ENCODE measurements at regions not wholly inside any gene's neighbourhood (a gene's known extent, or its start where the extent isn't known, plus 50 kb on each side); places are given as distances from the start of the nearest gene placed in this dataset.
"Not testable (repeated sequence)": the region's sequence is repeated elsewhere in the genome, so short reads cannot be mapped to it uniquely, and the experiment has no call there.

DNA sequence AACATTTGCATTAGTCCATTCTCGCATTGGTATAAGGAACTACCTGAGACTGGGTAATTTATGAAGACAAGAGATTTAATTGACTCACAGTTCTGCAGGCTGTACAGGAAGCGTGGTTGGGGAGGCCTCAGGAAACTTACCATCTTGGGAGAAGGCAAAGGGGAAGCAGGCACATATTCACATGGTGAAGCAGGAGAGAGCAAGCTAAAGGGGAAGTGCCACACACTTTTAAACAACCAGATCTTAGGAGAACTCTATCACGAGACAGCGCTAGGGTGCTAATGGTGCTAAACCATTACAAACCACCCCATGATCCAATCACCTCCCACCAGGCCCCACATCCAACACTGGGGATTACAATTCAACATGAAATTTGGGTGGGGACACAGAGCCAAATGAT, 201.7 kb upstream of the MGAT5 start:
- Histone ChIP-seq H3K27ac (ENCODE audit: low read depth, low read length, poor library complexity, severe bottlenecking) (no peak overlapping the region), H2AFZ (ENCODE audit: low read length) (no peak overlapping the region), H3F3A (ENCODE audit: insufficient read depth, low read length) (no peaks in the 10 kb centered on the region), H3K9ac (ENCODE audit: low read length) (no peak overlapping the region), H3K4me2 (ENCODE audit: low read length) (no peak overlapping the region), H3K79me2 (ENCODE audit: insufficient read depth, low read length) (no peaks in the 10 kb centered on the region), H3K4me3 (ENCODE audit: low read depth, low read length, poor library complexity, severe bottlenecking) (no peak overlapping the region), H3K36me3 (ENCODE audit: insufficient read depth, low read length) (no peaks in the 10 kb centered on the region), H3K9me3 (ENCODE audit: low read length) (no peaks in the 10 kb centered on the region), H3K27me3 (ENCODE audit: insufficient read depth, low read length) (no peaks in the 10 kb centered on the region), H4K20me1 (ENCODE audit: insufficient read depth, low read length) (no peaks in the 10 kb centered on the region), H3K9me2 (ENCODE audit: low read depth, low read length) (no peaks in the 10 kb centered on the region), H3K4me1 (ENCODE audit: insufficient read depth, low read length, severe bottlenecking) (no peaks in the 10 kb centered on the region)
- no peak for TF ChIP-seq EZH2 (IDR thresholded peaks at IDR 0.05; ENCODE audit: borderline replicate concordance, low read length)
- TF ChIP-seq, protein P1, sequence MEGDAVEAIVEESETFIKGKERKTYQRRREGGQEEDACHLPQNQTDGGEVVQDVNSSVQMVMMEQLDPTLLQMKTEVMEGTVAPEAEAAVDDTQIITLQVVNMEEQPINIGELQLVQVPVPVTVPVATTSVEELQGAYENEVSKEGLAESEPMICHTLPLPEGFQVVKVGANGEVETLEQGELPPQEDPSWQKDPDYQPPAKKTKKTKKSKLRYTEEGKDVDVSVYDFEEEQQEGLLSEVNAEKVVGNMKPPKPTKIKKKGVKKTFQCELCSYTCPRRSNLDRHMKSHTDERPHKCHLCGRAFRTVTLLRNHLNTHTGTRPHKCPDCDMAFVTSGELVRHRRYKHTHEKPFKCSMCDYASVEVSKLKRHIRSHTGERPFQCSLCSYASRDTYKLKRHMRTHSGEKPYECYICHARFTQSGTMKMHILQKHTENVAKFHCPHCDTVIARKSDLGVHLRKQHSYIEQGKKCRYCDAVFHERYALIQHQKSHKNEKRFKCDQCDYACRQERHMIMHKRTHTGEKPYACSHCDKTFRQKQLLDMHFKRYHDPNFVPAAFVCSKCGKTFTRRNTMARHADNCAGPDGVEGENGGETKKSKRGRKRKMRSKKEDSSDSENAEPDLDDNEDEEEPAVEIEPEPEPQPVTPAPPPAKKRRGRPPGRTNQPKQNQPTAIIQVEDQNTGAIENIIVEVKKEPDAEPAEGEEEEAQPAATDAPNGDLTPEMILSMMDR (IDR thresholded peaks at IDR 0.05; ENCODE audit: low read length), result no peak

DNA sequence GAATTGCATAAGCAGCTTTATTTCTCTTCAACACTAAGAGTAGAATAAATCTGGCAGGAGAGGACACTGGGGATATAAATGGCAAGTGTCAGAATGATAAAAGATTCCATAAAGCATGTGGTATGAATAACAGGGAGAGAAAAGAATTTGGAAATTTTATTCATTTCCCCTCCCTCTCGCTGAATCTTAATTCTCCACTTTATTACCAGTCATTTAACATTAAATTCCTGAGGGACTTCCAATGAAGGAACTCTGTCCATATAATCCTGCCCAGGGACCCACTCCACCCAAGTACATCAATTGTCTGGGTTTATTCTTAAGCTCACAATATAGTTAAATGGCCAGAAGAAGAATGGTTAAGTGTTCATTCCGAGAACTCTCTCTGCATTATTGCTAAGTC, 197.7 kb upstream of the MGAT5 start:
- Histone ChIP-seq H3K36me3 (ENCODE audit: insufficient read depth, low read length) (no peaks in the 10 kb centered on the region), H3F3A (ENCODE audit: insufficient read depth, low read length) (no peaks in the 10 kb centered on the region), H3K4me3 (ENCODE audit: low read depth, low read length, poor library complexity, severe bottlenecking) (no peak overlapping the region), H2AFZ (ENCODE audit: low read length) (no peak overlapping the region), H3K9me2 (ENCODE audit: low read depth, low read length) (no peaks in the 10 kb centered on the region), H3K9ac (ENCODE audit: low read length) (no peak overlapping the region), H3K27ac (ENCODE audit: low read depth, low read length, poor library complexity, severe bottlenecking) (no peak overlapping the region), H3K79me2 (ENCODE audit: insufficient read depth, low read length) (no peaks in the 10 kb centered on the region), H3K4me1 (ENCODE audit: insufficient read depth, low read length, severe bottlenecking) (no peaks in the 10 kb centered on the region), H3K4me2 (ENCODE audit: low read length) (no peak overlapping the region), H3K27me3 (ENCODE audit: insufficient read depth, low read length) (no peaks in the 10 kb centered on the region; the same call in 1 of the 2 replicates), H3K9me3 (ENCODE audit: low read length) (no peaks in the 10 kb centered on the region), H4K20me1 (ENCODE audit: insufficient read depth, low read length) (no peaks in the 10 kb centered on the region)
- TF ChIP-seq, protein P1 (IDR thresholded peaks at IDR 0.05; ENCODE audit: low read length), result no peak
- TF ChIP-seq EZH2 (IDR thresholded peaks at IDR 0.05; ENCODE audit: borderline replicate concordance, low read length), result no peak

DNA sequence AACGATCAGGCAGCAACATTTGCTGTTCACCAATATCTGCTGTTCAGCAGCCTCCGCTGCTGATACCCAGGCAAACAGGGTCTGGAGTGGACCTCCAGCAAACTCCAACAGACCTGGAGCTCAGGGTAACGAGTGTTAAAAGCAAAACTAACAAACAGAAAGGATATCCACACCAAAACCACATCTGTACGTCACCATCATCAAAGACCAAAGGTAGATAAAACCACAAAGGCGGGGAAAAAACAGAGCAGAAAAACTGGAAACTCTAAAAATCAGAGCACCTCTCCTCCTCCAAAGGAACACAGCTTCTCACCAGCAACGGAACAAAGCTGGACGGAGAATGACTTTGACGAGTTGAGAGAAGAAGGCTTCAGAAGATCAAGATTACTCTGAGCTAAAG, 192.8 kb upstream of the MGAT5 start:
- not testable (repeated sequence) for H3K9me2 ChIP-seq (ENCODE audit: low read depth, low read length); H3K4me2 ChIP-seq (ENCODE audit: low read length); H3K9ac ChIP-seq (ENCODE audit: low read length); H4K20me1 ChIP-seq (ENCODE audit: insufficient read depth, low read length); H3K27ac ChIP-seq (ENCODE audit: low read depth, low read length, poor library complexity, severe bottlenecking); H3K27me3 ChIP-seq (ENCODE audit: insufficient read depth, low read length); H3F3A ChIP-seq (ENCODE audit: insufficient read depth, low read length); H3K79me2 ChIP-seq (ENCODE audit: insufficient read depth, low read length); H2AFZ ChIP-seq (ENCODE audit: low read length); H3K9me3 ChIP-seq (ENCODE audit: low read length); H3K36me3 ChIP-seq (ENCODE audit: insufficient read depth, low read length); H3K4me1 ChIP-seq (ENCODE audit: insufficient read depth, low read length, severe bottlenecking); H3K4me3 ChIP-seq (ENCODE audit: low read depth, low read length, poor library complexity, severe bottlenecking)

DNA sequence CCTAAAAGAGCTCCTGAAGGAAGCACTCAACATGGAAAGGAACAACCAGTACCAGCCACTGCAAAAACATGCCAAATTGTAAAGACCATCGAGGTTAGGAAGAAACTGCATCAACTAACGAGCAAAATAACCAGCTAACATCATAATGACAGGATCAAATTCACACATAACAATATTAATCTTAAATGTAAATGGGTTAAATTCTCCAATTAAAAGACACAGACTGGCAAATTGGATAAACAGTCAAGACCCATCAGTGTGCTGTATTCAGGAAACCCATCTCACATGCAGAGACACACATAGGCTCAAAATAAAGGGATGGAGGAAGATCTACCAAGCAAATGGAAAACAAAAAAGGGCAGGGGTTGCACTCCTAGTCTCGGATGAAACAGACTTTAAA, 191.6 kb upstream of the MGAT5 start:
- H3K9me2 ChIP-seq (ENCODE audit: low read depth, low read length); H4K20me1 ChIP-seq (ENCODE audit: insufficient read depth, low read length); H3K79me2 ChIP-seq (ENCODE audit: insufficient read depth, low read length); H3F3A ChIP-seq (ENCODE audit: insufficient read depth, low read length); H3K27me3 ChIP-seq (ENCODE audit: insufficient read depth, low read length); H2AFZ ChIP-seq (ENCODE audit: low read length); H3K27ac ChIP-seq (ENCODE audit: low read depth, low read length, poor library complexity, severe bottlenecking); H3K4me3 ChIP-seq (ENCODE audit: low read depth, low read length, poor library complexity, severe bottlenecking); H3K4me1 ChIP-seq (ENCODE audit: insufficient read depth, low read length, severe bottlenecking); H3K9me3 ChIP-seq (ENCODE audit: low read length); H3K9ac ChIP-seq (ENCODE audit: low read length); H3K36me3 ChIP-seq (ENCODE audit: insufficient read depth, low read length); H3K4me2 ChIP-seq (ENCODE audit: low read length): not testable (repeated sequence)

DNA sequence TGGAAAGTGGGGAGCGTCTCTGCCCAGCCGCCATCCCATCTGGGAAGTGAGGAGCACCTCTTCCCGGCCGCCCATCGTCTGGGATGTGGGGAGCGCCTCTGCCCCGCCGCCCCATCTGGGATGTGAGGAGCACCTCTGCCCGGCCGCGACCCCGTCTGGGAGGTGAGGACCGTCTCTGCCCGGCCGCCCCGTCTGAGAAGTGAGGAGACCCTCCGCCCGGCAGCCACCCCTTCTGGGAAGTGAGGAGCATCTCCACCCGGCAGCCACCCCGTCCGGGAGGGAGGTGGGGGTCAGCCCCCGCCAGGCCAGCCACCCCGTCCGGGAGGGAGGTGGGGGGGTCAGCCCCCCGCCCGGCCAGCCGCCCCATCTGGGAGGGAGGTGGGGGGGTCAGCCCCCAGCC, 190.0 kb upstream of the MGAT5 start:
- not testable (repeated sequence) for H3F3A ChIP-seq (ENCODE audit: insufficient read depth, low read length); H3K9ac ChIP-seq (ENCODE audit: low read length); H3K9me2 ChIP-seq (ENCODE audit: low read depth, low read length); H3K27me3 ChIP-seq (ENCODE audit: insufficient read depth, low read length); H3K4me2 ChIP-seq (ENCODE audit: low read length); H3K4me1 ChIP-seq (ENCODE audit: insufficient read depth, low read length, severe bottlenecking); H3K4me3 ChIP-seq (ENCODE audit: low read depth, low read length, poor library complexity, severe bottlenecking); H3K79me2 ChIP-seq (ENCODE audit: insufficient read depth, low read length); H2AFZ ChIP-seq (ENCODE audit: low read length); H4K20me1 ChIP-seq (ENCODE audit: insufficient read depth, low read length); H3K9me3 ChIP-seq (ENCODE audit: low read length); H3K27ac ChIP-seq (ENCODE audit: low read depth, low read length, poor library complexity, severe bottlenecking); H3K36me3 ChIP-seq (ENCODE audit: insufficient read depth, low read length)
